Activated CD4-positive, CD25-positive, alpha-beta regulatory T cell treated with anti-CD3 and anti-CD28 coated beads, Interleukin-2, amount 50 U/mL, for 16 hours (primary cell): ENCODE measurements at regions not wholly inside any gene's neighbourhood (a gene's known extent, or its start where the extent isn't known, plus 50 kb on each side); places are given as distances from the start of the nearest gene placed in this dataset.

Source experiments
- DNase-seq: peaks from one replicate; pipeline ENCODE4 v3.0.0-alpha.2; 2020; ENCODE audit warnings: low read depth, low spot score

DNA sequence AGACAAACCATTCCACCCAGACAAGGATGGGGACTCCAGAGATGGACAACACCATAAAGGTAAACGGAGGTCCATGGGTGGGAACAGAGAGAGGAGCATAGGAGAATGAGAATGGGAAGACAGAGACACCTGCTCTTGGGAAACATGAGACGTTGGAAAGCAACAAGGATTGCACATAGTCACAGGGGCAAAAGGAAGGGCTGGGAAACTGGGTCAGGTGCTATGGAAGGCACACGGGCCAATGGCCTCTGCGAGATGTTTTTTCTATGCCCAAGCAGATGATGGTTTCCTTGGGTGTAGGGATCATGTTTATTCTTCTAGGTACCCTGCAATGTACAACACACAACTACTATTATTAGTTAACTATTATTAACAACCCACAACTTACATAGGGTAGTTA, 143.6 kb upstream of the AGAP1 start:
- DNase-seq: no peak

- no peak for DNase-seq
Observed at GRCh38 chr2:235352541-235352940, 141.3 kb upstream of the AGAP1 start.

- DNase-seq: no peak
Observed at GRCh38 chr2:235357881-235358280, 136.0 kb upstream of the AGAP1 start.

GRCh38 chr2:235358981-235359471, 134.8 kb upstream of the AGAP1 start:
- DNase-seq: no peak

GRCh38 chr2:235360446-235360845, 133.4 kb upstream of the AGAP1 start:
- DNase-seq: no peak

DNA sequence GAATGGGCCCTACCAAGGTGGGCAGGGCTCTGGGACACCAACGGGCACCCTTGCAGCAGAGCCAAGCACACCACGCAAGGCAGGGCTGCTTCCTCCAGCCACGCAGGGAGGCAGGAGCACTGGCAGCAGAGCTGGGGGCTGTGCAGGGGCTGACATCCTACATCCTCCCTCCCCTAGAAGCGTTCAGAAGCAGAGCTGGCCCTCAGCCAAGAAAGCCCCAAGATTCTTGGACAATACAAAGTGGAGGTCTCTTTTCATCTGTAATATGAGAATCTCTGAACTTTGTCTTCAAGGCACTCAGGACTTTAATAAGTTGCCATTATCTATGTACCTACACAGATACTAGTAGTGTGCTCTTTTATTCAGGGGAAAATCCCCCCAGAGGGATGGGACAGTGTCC, 128.1 kb upstream of the AGAP1 start:
- no peak for DNase-seq

DNA sequence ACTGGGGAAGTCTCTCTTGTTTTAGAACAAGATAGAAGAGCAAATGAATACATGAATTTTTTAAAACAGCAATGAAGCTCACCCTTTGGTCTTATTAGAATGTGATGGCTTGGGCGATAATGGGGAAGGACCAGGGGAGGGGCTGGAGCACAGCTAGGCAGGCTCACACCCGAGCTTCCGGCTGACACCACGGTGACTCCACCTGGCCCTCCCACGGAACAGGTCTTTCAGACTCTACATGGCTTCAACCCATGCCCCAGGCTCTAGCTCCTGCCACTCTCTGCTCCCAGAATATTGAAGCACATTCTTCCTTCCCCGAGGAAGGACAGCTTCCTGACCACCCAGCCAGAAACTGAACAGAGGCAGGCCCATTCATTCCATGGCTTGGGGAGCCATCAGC, 127.5 kb upstream of the AGAP1 start:
- no peak for DNase-seq

DNA sequence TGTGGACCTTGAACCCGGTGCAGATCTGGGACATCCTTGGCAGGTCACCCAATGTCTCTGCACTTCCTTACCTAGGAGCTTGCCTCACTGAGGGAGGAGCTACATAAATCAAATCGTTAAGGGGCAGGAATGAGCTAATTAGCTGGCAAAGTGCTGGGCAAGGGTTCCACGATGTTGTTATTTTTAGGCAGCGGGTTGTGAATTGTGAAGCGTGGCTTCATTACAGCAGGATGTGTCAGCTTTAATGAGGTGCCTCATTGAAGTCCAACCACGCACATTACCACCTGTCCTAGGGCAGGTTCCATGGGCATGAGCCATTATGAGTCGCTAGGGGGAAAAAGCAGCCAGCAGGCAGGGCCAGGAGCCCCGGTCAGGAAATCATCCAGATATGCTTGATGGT, 127.0 kb upstream of the AGAP1 start:
- DNase-seq: no peak

DNA sequence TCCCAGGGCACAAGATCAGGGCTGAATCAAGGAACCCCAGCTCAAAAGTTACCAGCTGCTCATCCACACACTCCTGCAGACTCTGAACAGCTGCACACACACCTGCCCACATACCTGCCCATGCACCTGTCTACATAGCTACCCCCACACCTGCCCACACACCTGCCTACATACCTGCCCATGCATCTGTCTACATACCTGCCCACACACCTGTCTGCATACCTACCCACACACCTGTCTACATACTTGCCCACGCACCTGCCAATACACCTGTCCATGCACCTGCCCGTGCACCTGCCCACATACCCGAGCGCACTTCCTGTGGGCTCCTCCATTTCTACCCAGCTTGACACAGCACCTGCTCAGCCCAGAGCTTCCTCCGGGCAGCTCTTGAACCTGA, 122.8 kb upstream of the AGAP1 start:
- DNase-seq: no peak

GRCh38 chr2:235373171-235373570, 120.7 kb upstream of the AGAP1 start:
- no peak for DNase-seq

DNA sequence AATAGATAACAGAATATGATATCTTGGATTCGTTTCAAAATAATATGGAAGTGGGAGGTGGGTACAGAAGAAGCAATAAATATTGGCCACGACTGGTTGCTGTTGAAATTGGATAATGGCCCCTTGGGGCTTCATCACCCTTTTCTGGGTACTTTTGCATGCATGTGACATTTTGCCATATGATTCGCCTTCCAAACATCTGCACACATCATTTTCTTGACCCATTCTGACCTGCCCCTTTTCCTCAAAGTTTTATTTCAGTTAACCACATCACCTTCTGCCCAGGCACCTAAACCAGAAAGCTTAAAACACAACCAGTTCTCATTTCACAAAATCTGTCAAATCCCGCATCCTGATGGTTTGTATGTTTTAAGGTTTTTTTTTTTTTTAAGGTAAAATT, 116.7 kb upstream of the AGAP1 start:
- no peak for DNase-seq

DNA sequence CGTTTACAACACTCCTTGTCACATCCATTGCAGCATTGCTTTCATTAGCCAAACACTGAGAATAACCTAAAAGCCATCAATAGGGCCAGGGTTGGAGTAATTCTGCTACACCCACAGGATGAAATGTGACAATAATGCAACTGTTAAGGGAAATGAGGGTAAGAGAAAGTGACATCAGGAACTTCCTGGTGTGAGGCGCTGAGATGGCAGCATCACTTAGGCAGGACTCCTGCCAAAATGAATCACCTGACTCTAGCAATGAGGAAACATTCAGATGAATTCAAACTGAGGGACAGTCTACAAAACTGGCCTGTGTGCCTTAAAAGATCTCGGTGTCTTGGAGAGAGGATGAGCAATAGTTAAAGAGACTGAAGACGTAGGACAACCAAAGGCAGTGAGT, 115.6 kb upstream of the AGAP1 start:
- no peak for DNase-seq

GRCh38 chr2:235378944-235379343, 114.9 kb upstream of the AGAP1 start:
- DNase-seq: no peak

- no peak for DNase-seq
Observed at GRCh38 chr2:235381261-235381912, 112.5 kb upstream of the AGAP1 start.

GRCh38 chr2:235382179-235382578, 111.7 kb upstream of the AGAP1 start:
- no peak for DNase-seq

DNA sequence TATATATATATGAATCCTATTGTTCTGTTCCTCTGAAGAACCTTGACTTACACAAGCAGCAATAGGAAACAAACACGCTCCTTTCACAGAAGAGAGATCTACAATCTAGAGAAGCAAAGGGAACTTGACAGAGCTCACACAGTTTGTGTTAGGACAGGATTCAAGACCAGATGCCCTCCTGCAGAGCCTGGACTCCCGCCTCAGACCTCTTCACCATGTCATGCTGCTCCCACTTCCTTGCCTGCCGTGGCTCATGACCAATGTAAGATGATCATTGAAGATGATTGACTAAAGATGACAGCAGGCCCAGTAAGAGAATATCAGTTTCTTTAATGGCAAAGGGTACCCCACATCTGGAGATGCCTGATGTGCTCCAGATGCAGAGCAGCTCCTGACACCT, 111.2 kb upstream of the AGAP1 start:
- no peak for DNase-seq

DNA sequence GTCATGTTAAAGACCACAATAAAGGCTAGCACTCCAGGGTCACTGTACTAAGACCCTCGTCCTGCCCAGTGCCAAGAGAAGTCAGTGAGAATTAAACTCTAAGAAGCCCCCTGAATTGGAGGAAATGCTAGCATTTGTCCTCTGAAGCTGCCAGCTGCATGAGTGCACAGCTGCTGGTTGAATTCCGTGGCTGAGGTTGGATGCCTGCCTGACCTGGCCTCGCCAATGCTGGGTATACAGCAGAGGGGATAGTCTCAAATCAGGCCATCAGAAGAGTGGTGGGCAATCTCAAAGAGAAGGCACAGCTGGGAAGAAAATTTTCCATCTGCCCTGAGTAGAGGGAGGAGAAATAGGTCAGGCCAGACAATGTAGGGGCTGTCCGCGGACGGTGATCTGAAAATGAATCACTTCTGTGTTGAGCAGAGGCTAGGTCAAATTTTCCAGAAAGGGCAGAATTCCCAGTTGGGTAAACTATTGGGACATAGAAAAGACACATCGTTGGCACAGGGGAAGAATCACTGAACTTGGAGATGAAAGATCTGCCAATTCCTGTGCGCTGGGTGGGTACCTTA, 110.5 kb upstream of the AGAP1 start:
- no peak for DNase-seq

DNA sequence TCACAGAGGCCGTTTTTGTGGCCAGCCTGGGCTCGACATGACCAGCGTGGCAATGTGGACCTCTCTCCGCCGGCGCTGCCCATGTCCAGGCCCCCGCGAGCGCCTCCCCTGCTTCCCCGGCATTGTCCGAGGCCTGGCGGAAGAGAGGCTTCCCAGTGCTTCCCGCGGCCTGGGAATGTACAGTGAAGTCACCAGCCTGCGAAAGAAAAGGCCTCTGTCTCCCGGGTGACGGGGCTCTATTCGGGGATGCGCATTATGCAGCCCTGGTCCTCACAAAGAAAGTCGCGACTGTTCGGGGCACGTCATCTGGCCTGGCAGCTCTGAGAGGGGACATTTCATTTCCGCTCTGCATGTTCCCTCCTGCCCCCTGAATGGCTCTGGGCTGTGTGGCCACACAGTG, 109.2 kb upstream of the AGAP1 start:
- no peak for DNase-seq

DNA sequence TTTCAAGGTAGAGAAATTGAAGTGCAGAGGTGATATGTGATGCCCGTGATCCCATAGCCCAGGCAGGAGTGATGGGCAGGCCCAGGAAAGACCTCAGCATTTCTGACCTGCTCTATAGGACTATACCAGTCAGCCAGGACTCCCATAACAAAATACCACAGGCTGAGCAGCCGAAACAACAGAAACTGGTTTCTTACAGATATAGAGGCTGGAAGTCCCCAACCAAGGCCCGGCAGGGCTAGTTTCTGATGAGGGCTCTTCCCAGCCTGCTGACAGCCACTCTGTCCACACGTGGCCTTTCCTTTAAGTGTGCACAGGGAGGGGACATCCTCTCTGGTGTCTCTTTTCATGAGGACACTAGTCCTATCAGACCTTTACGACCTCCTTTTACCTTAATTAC, 104.2 kb upstream of the AGAP1 start:
- DNase-seq: no peak

DNA sequence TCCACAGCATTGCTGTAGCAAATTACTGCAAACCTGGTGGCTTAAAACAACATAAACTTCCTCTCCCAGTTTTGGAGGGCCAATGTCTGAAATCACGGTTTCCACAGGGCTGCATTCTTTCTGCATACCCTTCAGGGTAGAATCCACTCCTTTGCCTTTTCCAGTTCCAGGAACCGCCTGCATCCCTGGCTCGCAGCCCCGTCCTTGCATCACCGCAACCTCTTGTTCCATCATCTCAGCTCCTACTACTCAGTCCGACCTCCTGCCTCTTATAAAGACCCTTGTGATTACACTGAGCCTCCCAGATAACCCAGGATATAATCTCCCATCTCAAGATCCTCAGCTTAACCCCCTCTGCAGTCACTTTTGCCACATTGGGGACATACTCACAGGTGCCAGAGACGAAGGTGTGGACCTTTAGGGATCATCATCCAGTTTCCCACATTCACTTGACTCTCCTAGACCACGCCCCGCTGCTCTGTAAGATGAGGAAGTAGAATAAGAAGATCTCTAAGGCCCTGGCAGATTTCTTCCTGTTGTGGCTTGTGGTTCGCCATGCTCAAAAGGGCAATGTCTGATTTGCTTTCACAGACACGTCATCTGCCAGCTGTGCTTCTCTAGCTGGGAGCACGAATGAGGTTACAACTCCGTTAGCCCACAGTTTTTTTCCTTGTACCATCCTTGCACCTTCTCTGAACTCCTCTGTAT, 103.6 kb upstream of the AGAP1 start:
- peak; percentile 4 for DNase-seq

- DNase-seq: no peak
Observed at GRCh38 chr2:235390816-235391194, 103.0 kb upstream of the AGAP1 start.

DNA sequence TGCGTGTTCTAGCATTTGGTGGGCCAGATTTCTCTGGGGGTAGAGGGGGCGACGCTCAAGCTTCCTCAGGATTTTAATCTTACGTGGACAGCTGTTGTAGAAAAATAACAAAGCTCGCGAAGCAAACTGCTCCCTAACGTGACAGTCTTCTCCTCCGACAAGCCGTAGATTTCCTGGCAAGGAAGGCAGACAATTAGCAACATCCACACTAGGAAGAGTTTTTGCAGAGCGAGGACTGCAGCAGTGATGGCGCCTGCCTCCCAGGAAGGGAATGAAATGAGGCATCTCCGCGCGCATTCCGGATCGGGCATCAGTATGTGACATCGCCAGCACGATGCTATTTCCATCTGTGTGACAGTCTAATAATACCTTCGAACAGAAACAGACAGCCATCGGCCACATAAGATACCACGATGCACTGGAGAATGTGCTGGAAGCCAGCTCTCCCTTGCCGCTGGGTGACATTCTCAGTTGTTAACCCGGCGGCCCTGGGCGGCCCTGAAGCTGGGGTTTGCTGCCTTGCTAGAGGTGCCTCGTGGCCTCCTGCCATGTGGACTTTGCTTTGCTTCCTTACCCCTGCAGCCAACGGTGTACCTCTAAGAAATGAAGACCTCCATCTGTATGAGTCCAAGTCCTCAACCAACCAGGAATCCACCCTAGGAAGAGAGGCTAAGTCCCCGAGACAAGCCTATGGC, 101.8 kb upstream of the AGAP1 start:
- DNase-seq: no peak
